ENCODE measurements at regions not wholly inside any gene's neighbourhood (a gene's known extent, or its start where the extent isn't known, plus 50 kb on each side); places are given as distances from the start of the nearest gene placed in this dataset.

- no peaks in the 10 kb centered on the region for H3K9me2 ChIP-seq (ENCODE audit: insufficient read depth)
- H3F3A ChIP-seq (replicated peaks; ENCODE audit: low read depth), result no peaks in the 10 kb centered on the region
- DNase-seq (ENCODE audit: low spot score), result no peak
- H3K4me3 ChIP-seq, result no peak overlapping the region
- Mint-ChIP-seq H3K4me3 (no peak overlapping the region), H3K27ac (no peak overlapping the region), H3K4me1 (peaks cover 9% of the 10 kb centered on the region), H3K9me3 (no peaks in the 10 kb centered on the region), H3K36me3 (ENCODE audit: low read depth) (no peaks in the 10 kb centered on the region), H3K27me3 (ENCODE audit: insufficient read depth, low read depth, poor library complexity) (no peaks in the 10 kb centered on the region)
- no peak overlapping the region for H3K4me2 ChIP-seq
- H4K20me1 ChIP-seq (replicated peaks; ENCODE audit: insufficient read depth), result no peaks in the 10 kb centered on the region
- no peaks in the 10 kb centered on the region for H3K36me3 ChIP-seq (ENCODE audit: insufficient read depth)
- no peaks in the 10 kb centered on the region for H3K79me2 ChIP-seq (replicated peaks; ENCODE audit: insufficient read depth)
- TF ChIP-seq STAT1 (IDR thresholded peaks at IDR 0.05; ENCODE audit: unreplicated experiment) (no peak), ETS1 (IDR thresholded peaks at IDR 0.05) (no peak), EZH2phosphoT487 (IDR thresholded peaks at IDR 0.05; ENCODE audit: unreplicated experiment) (no peak), EZH2 (IDR thresholded peaks at IDR 0.05; ENCODE audit: low read depth, unreplicated experiment) (no peak), ZNF331 (CRISPR knock-in tag; IDR thresholded peaks at IDR 0.05; ENCODE audit: low read depth) (no peak), CTCF (conservative IDR thresholded peaks at IDR 0.05; ENCODE audit: low read depth in 2 of 2) (no peak), ZNF114 (CRISPR knock-in tag; IDR thresholded peaks at IDR 0.05) (no peak), NANOG (IDR thresholded peaks at IDR 0.05; ENCODE audit: borderline replicate concordance) (no peak), JUNB (IDR thresholded peaks at IDR 0.05; ENCODE audit: unreplicated experiment) (no peak), REST (IDR thresholded peaks at IDR 0.05; ENCODE audit: unreplicated experiment) (no peak), ZNF462 (CRISPR knock-in tag; IDR thresholded peaks at IDR 0.05) (no peak), POLR2AphosphoS5 (IDR thresholded peaks at IDR 0.05; ENCODE audit: low read depth) (no peak), CREB1 (CRISPR knock-in tag; IDR thresholded peaks at IDR 0.05; ENCODE audit: low read depth) (no peak)
- no peak overlapping the region for H3K27ac ChIP-seq (ENCODE audit: low read depth)
- H3K4me1 ChIP-seq (ENCODE audit: insufficient read depth), result peaks cover 5% of the 10 kb centered on the region; the same call in 1 of the 2 replicates
- ATAC-seq, result no peak
- no peak overlapping the region for H2AFZ ChIP-seq
- no peaks in the 10 kb centered on the region for H3K27me3 ChIP-seq (ENCODE audit: insufficient read depth)
These were observed 247.6 kb upstream of the TNP1 start for GRCh38 chr2:217107480-217107879.
